Activated T-cell treated with anti-CD3 and anti-CD28 coated beads, Interleukin-2, amount 50 U/mL, for 24 hours (primary cell): ENCODE measurements at regions not wholly inside any gene's neighbourhood (a gene's known extent, or its start where the extent isn't known, plus 50 kb on each side); places are given as distances from the start of the nearest gene placed in this dataset.

Source experiments
- DNase-seq: peaks from one replicate; pipeline ENCODE4 v3.0.0-alpha.2; 2020
- H3K27ac Mint-ChIP-seq: 2 replicates; pipeline ENCODE4 v1.8.0; 2020; ENCODE audit warnings: mild to moderate bottlenecking, mixed read lengths
- H3K27me3 Mint-ChIP-seq: 2 replicates; pipeline ENCODE4 v1.8.0; 2020; ENCODE audit warnings: mixed read lengths
- H3K36me3 Mint-ChIP-seq: 2 replicates; pipeline ENCODE4 v1.8.0; 2020; ENCODE audit warnings: low read depth, mixed read lengths
- H3K4me1 Mint-ChIP-seq: 2 replicates; pipeline ENCODE4 v1.8.0; 2020; ENCODE audit warnings: low read depth, mixed read lengths
- H3K4me3 Mint-ChIP-seq: 2 replicates; pipeline ENCODE4 v1.8.0; 2020; ENCODE audit warnings: mild to moderate bottlenecking, moderate library complexity, mixed read lengths
- H3K9me3 Mint-ChIP-seq: 2 replicates; pipeline ENCODE4 v1.8.0; 2020; ENCODE audit warnings: mixed read lengths

GRCh38 chr21:35316933-35317332 is 267.8 kb upstream of the RUNX1 start:
- DNase-seq: no peak
- Mint-ChIP-seq H3K4me3 (no peak overlapping the region), H3K36me3 (no peaks in the 10 kb centered on the region)

GRCh38 chr21:35316456-35316855 is 267.4 kb upstream of the RUNX1 start:
- H3K27me3 Mint-ChIP-seq: no peaks in the 10 kb centered on the region
- H3K4me1 Mint-ChIP-seq: peaks cover 6% of the 10 kb centered on the region
- no peak overlapping the region for H3K4me3 Mint-ChIP-seq
- no peak for DNase-seq
- no peak overlapping the region for H3K27ac Mint-ChIP-seq
- H3K9me3 Mint-ChIP-seq: no peaks in the 10 kb centered on the region
- no peaks in the 10 kb centered on the region for H3K36me3 Mint-ChIP-seq

More at GRCh38 chr21:35316933-35317332, 267.8 kb upstream of the RUNX1 start:
- Mint-ChIP-seq H3K9me3 (no peaks in the 10 kb centered on the region), H3K27ac (no peak overlapping the region), H3K27me3 (no peaks in the 10 kb centered on the region), H3K4me1 (peaks cover 4% of the 10 kb centered on the region)

- Mint-ChIP-seq H3K36me3 (no peaks in the 10 kb centered on the region), H3K4me1 (peaks cover 6% of the 10 kb centered on the region), H3K27ac (no peak overlapping the region), H3K4me3 (no peak overlapping the region), H3K9me3 (no peaks in the 10 kb centered on the region), H3K27me3 (peaks cover 5% of the 10 kb centered on the region)
- DNase-seq: no peak
These were observed 265.9 kb upstream of the RUNX1 start for GRCh38 chr21:35314857-35315582.

- H3K9me3 Mint-ChIP-seq: peaks cover 2% of the 10 kb centered on the region
- H3K27me3 Mint-ChIP-seq: peaks cover 5% of the 10 kb centered on the region
- no peak for DNase-seq
- no peaks in the 10 kb centered on the region for H3K36me3 Mint-ChIP-seq
- no peak overlapping the region for H3K4me3 Mint-ChIP-seq
- H3K4me1 Mint-ChIP-seq: peaks cover 4% of the 10 kb centered on the region
- no peak overlapping the region for H3K27ac Mint-ChIP-seq
These were observed 262.9 kb upstream of the RUNX1 start for GRCh38 chr21:35311985-35312384.

- no peak for DNase-seq
- Mint-ChIP-seq H3K4me1 (peaks cover 4% of the 10 kb centered on the region), H3K27ac (no peak overlapping the region), H3K36me3 (no peaks in the 10 kb centered on the region), H3K4me3 (no peak overlapping the region), H3K27me3 (peaks cover 12% of the 10 kb centered on the region), H3K9me3 (peaks cover 2% of the 10 kb centered on the region)
These were observed 260.2 kb upstream of the RUNX1 start for GRCh38 chr21:35309316-35309715.

- Mint-ChIP-seq H3K4me3 (no peak overlapping the region), H3K4me1 (peaks cover 2% of the 10 kb centered on the region), H3K9me3 (no peaks in the 10 kb centered on the region), H3K36me3 (no peaks in the 10 kb centered on the region), H3K27ac (no peak overlapping the region), H3K27me3 (peaks cover 7% of the 10 kb centered on the region)
- no peak for DNase-seq
These were observed 254.0 kb upstream of the RUNX1 start for GRCh38 chr21:35303085-35303484.

- no peak for DNase-seq
- Mint-ChIP-seq H3K9me3 (peaks cover 2% of the 10 kb centered on the region), H3K27me3 (no peaks in the 10 kb centered on the region), H3K36me3 (no peaks in the 10 kb centered on the region), H3K4me3 (no peak overlapping the region), H3K4me1 (peaks cover 21% of the 10 kb centered on the region), H3K27ac (no peak overlapping the region)
These were observed 249.7 kb upstream of the RUNX1 start for GRCh38 chr21:35298757-35299156.

GRCh38 chr21:35297665-35298064 is 248.6 kb upstream of the RUNX1 start:
- no peak for DNase-seq
- H3K27me3 Mint-ChIP-seq: no peaks in the 10 kb centered on the region
- peaks cover 2% of the 10 kb centered on the region for H3K9me3 Mint-ChIP-seq
- H3K4me1 Mint-ChIP-seq: peaks cover 19% of the 10 kb centered on the region
- no peaks in the 10 kb centered on the region for H3K36me3 Mint-ChIP-seq
- H3K4me3 Mint-ChIP-seq: no peak overlapping the region
- H3K27ac Mint-ChIP-seq: no peak overlapping the region

- no peaks in the 10 kb centered on the region for H3K36me3 Mint-ChIP-seq
- peaks cover 2% of the 10 kb centered on the region for H3K9me3 Mint-ChIP-seq
- DNase-seq: no peak
- no peaks in the 10 kb centered on the region for H3K27me3 Mint-ChIP-seq
- H3K4me1 Mint-ChIP-seq: peaks cover 22% of the 10 kb centered on the region
- no peak overlapping the region for H3K4me3 Mint-ChIP-seq
- no peak overlapping the region for H3K27ac Mint-ChIP-seq
These were observed 245.3 kb upstream of the RUNX1 start for GRCh38 chr21:35294231-35294898.

GRCh38 chr21:35291973-35292627 is 243.0 kb upstream of the RUNX1 start:
- H3K27me3 Mint-ChIP-seq: no peaks in the 10 kb centered on the region
- H3K4me3 Mint-ChIP-seq: no peak overlapping the region

GRCh38 chr21:35291034-35291433 is 241.9 kb upstream of the RUNX1 start:
- Mint-ChIP-seq H3K9me3 (peaks cover 14% of the 10 kb centered on the region), H3K27ac (no peak overlapping the region), H3K36me3 (peaks cover 2% of the 10 kb centered on the region), H3K4me3 (no peak overlapping the region), H3K4me1 (peaks cover 17% of the 10 kb centered on the region), H3K27me3 (no peaks in the 10 kb centered on the region)
- DNase-seq: no peak

More at GRCh38 chr21:35291973-35292627, 243.0 kb upstream of the RUNX1 start:
- H3K36me3 Mint-ChIP-seq: peaks cover 2% of the 10 kb centered on the region
- H3K4me1 Mint-ChIP-seq: peaks cover 20% of the 10 kb centered on the region
- no peak for DNase-seq
- H3K27ac Mint-ChIP-seq: no peak overlapping the region
- H3K9me3 Mint-ChIP-seq: peaks cover 12% of the 10 kb centered on the region

GRCh38 chr21:35288238-35288637 is 239.1 kb upstream of the RUNX1 start:
- no peak for DNase-seq
- Mint-ChIP-seq H3K9me3 (peaks cover 14% of the 10 kb centered on the region), H3K36me3 (peaks cover 2% of the 10 kb centered on the region), H3K27me3 (no peaks in the 10 kb centered on the region), H3K27ac (no peak overlapping the region), H3K4me3 (no peak overlapping the region), H3K4me1 (peaks cover 3% of the 10 kb centered on the region)

- peaks cover 5% of the 10 kb centered on the region for H3K4me1 Mint-ChIP-seq
- no peaks in the 10 kb centered on the region for H3K27me3 Mint-ChIP-seq
- H3K4me3 Mint-ChIP-seq: no peak overlapping the region
- no peak for DNase-seq
- H3K27ac Mint-ChIP-seq: no peak overlapping the region
- H3K36me3 Mint-ChIP-seq: peaks cover 2% of the 10 kb centered on the region
- H3K9me3 Mint-ChIP-seq: peaks cover 14% of the 10 kb centered on the region
These were observed 235.1 kb upstream of the RUNX1 start for GRCh38 chr21:35284199-35284598.

GRCh38 chr21:35282944-35283343 is 233.8 kb upstream of the RUNX1 start:
- DNase-seq: no peak
- Mint-ChIP-seq H3K36me3 (peaks cover 2% of the 10 kb centered on the region), H3K27ac (no peak overlapping the region), H3K4me1 (peaks cover 5% of the 10 kb centered on the region), H3K9me3 (peaks cover 8% of the 10 kb centered on the region), H3K27me3 (no peaks in the 10 kb centered on the region), H3K4me3 (no peak overlapping the region)

GRCh38 chr21:35281956-35282355 is 232.9 kb upstream of the RUNX1 start:
- H3K36me3 Mint-ChIP-seq: no peaks in the 10 kb centered on the region
- no peaks in the 10 kb centered on the region for H3K27me3 Mint-ChIP-seq
- H3K9me3 Mint-ChIP-seq: peaks cover 3% of the 10 kb centered on the region
- no peak overlapping the region for H3K27ac Mint-ChIP-seq
- H3K4me1 Mint-ChIP-seq: peaks cover 5% of the 10 kb centered on the region
- H3K4me3 Mint-ChIP-seq: no peak overlapping the region
- DNase-seq: no peak
